K562 (cell line): ENCODE measurements at regions not wholly inside any gene's neighbourhood (a gene's known extent, or its start where the extent isn't known, plus 50 kb on each side); places are given as distances from the start of the nearest gene placed in this dataset.

ENCODE experiments used
- NCOA1 ChIP-seq: fragments of 450-650 bp; IDR thresholded peaks from 2 replicates; pipeline ENCODE4 v1.6.1; 2016; ENCODE audit warnings: low read depth
- SMARCB1 ChIP-seq: IDR thresholded peaks from 2 replicates; pipeline ENCODE4 v1.6.1; 2011; ENCODE audit warnings: improper control_type of control experiment, low read depth; ENCODE audit not compliant: insufficient read length
- ZKSCAN1 ChIP-seq: fragments of 150-350 bp; IDR thresholded peaks from 2 replicates; pipeline ENCODE4 v1.6.1; 2016; ENCODE audit warnings: low read depth, low read length
- TF ChIP-seq, protein P1 (sequence below), 3 experiments: IDR thresholded peaks in 2 of 3; conservative IDR thresholded peaks in 1 of 3; 2 replicates each; pipeline ENCODE4 v1.5.1; 2011 to 2012; ENCODE audit warnings: low read length in 3 of 3, mild to moderate bottlenecking in 3 of 3, control low read depth in 2 of 3, improper control_type of control experiment in 1 of 3, inconsistent platforms in 1 of 3, low read depth in 1 of 3, mixed read lengths in 1 of 3, moderate library complexity in 1 of 3; ENCODE audit not compliant: insufficient read depth in 2 of 3
- TF ChIP-seq, protein P2 (sequence below): sonication (generic); formaldehyde crosslinking; IDR thresholded peaks from 2 replicates; pipeline ENCODE4 v1.8.1; 2023; ENCODE audit warnings: mild to moderate bottlenecking, missing genetic modification reagents
- TF ChIP-seq, protein P3 (sequence below), 2 experiments: fragments of 200-800 bp in 1 of 2; sonication (Bioruptor generic) in 1 of 2; sonication (generic) in 1 of 2; formaldehyde crosslinking in 1 of 2; IDR thresholded peaks in 1 of 2; conservative IDR thresholded peaks in 1 of 2; 2 replicates each; pipeline versions ENCODE4 v1.5.0 to v1.6.1; 2016 to 2020; ENCODE audit warnings: missing compliant biosample characterization in 1 of 2, missing genetic modification characterization in 1 of 2, missing genetic modification reagents in 1 of 2

DNA sequence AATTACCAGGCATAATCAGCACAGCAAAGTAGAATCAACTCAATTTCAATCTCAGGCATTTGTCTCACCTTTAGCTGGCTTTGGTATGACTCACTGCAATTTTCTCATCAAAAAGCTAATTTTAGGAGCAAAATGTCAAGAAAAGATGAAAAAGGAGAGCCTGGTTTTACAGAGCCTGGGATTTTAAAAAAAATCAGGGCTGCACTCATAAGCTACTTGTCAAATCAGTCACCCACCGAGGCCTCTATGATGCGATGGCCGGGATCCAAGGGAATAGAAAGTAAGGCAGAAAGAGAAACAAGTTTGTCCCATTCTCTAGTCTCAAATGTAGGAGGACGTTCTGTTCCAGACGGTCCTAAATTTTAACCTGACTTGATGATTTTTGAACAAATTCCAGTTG, 170.9 kb downstream of the SOCS6 start:
- TF ChIP-seq, protein P1, sequence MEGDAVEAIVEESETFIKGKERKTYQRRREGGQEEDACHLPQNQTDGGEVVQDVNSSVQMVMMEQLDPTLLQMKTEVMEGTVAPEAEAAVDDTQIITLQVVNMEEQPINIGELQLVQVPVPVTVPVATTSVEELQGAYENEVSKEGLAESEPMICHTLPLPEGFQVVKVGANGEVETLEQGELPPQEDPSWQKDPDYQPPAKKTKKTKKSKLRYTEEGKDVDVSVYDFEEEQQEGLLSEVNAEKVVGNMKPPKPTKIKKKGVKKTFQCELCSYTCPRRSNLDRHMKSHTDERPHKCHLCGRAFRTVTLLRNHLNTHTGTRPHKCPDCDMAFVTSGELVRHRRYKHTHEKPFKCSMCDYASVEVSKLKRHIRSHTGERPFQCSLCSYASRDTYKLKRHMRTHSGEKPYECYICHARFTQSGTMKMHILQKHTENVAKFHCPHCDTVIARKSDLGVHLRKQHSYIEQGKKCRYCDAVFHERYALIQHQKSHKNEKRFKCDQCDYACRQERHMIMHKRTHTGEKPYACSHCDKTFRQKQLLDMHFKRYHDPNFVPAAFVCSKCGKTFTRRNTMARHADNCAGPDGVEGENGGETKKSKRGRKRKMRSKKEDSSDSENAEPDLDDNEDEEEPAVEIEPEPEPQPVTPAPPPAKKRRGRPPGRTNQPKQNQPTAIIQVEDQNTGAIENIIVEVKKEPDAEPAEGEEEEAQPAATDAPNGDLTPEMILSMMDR (IDR thresholded peaks at IDR 0.05 in 2 of 3, conservative IDR thresholded peaks at IDR 0.05 in 1 of 3; ENCODE audit: insufficient read depth in 2 of 3, low read depth in 1 of 3, low read length in 3 of 3), result no peak
- TF ChIP-seq ZKSCAN1 (no peak), NCOA1 (no peak), SMARCB1 (no peak)
- TF ChIP-seq, protein P2, sequence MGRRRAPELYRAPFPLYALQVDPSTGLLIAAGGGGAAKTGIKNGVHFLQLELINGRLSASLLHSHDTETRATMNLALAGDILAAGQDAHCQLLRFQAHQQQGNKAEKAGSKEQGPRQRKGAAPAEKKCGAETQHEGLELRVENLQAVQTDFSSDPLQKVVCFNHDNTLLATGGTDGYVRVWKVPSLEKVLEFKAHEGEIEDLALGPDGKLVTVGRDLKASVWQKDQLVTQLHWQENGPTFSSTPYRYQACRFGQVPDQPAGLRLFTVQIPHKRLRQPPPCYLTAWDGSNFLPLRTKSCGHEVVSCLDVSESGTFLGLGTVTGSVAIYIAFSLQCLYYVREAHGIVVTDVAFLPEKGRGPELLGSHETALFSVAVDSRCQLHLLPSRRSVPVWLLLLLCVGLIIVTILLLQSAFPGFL (CRISPR knock-in tag), result no peak
- TF ChIP-seq, protein P3, sequence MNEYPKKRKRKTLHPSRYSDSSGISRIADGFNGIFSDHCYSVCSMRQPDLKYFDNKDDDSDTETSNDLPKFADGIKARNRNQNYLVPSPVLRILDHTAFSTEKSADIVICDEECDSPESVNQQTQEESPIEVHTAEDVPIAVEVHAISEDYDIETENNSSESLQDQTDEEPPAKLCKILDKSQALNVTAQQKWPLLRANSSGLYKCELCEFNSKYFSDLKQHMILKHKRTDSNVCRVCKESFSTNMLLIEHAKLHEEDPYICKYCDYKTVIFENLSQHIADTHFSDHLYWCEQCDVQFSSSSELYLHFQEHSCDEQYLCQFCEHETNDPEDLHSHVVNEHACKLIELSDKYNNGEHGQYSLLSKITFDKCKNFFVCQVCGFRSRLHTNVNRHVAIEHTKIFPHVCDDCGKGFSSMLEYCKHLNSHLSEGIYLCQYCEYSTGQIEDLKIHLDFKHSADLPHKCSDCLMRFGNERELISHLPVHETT (CRISPR knock-in tag; conservative IDR thresholded peaks at IDR 0.05 in 1 of 2, IDR thresholded peaks at IDR 0.05 in 1 of 2), result no peak
